GM19372 (cell line): ENCODE measurements at regions not wholly inside any gene's neighbourhood (a gene's known extent, or its start where the extent isn't known, plus 50 kb on each side); places are given as distances from the start of the nearest gene placed in this dataset.
"Not testable (repeated sequence)": the region's sequence is repeated elsewhere in the genome, so short reads cannot be mapped to it uniquely, and the experiment has no call there.

Source experiments
- ATAC-seq: cut with Tn5 transposase; IDR thresholded peaks from one replicate; pipeline ENCODE4 v1.9.1; 2021; ENCODE audit warnings: mild to moderate bottlenecking, low read depth, moderate library complexity; ENCODE audit not compliant: unreplicated experiment

DNA sequence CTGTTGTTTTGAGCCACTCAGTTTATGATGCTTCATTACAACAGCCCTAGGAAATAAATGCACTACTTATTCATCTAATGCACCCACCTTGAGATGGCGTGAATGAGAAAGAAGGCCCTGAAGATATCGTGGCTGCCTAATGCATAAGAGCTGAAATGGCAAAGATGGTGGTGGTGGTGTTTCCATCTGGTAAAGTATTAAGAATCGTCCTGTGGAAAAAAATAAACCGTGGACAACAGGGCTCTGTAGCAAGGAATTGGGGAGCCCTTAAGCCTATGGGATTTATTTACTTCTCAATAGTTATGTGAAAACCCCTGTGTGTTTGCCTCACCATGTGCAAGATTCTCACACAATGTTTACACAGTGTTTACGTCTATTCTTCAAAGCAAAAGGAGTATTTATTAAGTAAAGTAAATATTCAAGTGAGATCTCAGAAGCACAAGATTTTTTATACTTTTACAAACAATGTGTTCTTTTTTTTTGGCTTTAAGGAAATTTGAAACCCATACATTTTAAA is 1555.2 kb upstream of the FLRT2 start:
- ATAC-seq, result no peak

DNA sequence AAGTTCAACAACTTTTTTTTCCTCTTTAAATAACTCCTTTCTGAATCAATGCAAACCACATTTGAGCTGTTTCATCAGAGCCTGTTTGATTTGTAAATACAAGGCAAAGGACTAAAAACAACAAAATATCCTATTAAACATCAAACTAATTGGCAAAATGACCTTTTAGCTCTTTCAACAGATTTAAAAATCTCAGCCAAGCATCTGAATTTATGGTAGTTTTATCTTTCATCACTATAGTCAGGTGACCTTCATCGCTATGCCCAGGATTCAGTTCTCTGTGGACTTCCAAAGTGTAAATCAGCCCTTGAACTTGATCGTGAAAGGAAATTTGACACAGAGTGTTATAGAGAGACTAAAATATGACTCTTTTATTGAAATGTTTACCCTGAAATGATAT is 1554.5 kb upstream of the FLRT2 start:
- ATAC-seq, result no peak

DNA sequence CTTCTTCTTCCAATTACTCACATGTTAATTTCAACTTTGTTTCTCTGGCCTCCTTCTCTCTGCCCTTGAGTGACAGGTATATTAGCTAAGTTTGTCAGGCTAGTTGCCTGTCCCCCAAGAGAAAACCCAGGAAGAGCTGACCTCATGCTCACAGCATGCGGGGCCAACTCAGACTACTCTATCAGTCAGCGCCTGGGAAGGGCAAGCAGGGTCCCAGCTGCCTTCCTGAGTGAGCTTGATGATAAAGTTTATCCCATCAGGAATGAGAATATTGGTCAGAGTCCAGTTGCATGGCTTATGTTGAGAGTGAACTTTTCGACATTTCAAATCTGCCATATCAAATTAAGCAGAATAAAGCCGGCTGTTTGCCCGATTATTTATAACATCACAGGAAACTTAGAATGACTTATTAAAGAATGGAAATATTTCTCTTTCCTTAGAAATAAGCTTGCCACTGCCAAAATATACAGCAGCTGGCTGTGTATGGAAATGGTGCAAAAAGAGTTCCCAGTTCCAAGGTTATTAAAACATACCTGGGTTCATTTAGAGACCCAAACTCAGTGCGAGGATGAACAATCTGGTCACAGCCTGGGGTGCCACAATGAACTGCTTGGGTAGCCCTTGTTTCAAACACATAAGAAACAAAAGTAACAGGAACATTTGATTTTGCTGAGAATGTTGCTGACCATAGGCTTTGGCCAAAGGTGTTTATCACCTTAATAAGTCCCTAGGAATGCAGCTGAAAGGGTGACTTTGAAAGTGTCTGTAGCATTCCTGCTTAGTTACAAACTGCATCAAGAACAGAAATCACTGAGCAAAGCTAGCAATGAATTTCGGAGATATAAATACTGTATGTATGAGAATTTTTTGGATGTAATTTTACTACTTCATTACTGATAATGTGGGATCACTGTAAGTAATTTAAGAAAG is 1553.8 kb upstream of the FLRT2 start:
- ATAC-seq, result no peak

DNA sequence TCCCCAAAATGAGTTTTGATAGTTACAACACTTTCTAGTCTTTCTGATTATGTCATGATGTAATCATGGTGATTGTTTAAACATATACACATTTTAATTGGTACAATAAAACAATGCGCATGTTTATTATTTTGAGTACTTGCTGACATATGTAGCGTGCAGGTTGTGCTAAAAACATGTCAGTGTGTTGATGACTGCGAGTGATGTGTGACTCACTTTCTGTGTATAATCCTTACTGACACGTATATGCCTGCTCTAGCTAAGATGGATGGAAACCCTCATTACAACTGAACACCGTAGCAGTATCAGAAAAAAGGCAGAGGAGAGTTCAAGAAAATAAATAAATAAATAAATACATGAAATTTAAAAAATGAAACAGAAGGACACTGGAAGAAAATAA is 1552.4 kb upstream of the FLRT2 start:
- no peak for ATAC-seq

DNA sequence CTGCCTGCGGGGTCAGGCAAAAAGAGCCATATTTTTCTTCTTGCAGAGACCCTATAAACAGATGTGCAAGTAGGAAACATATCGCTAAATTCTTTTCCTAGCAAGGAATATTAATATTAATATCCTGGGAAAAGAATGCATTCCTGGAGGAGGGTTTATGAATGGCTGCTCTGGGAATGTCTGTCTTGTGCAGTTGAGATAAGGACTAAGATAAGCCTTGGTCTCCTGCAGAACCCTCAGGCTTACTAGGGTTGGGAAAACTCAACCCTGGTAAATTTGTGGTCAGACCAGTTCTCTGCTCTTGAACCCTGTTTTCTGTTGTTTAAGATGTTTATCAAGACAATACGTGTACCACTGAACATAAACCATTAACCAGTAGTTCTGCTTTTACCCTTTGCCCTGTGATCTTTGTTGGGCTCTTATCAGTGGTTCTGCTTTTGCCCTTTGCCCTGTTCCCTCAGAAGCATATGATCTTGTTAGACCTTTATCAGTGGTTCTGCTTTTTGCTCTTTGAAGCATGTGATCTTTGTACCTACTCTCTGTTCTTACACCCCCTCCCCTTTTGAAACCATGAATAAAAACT is 1548.2 kb upstream of the FLRT2 start:
- ATAC-seq, result not testable (repeated sequence)

DNA sequence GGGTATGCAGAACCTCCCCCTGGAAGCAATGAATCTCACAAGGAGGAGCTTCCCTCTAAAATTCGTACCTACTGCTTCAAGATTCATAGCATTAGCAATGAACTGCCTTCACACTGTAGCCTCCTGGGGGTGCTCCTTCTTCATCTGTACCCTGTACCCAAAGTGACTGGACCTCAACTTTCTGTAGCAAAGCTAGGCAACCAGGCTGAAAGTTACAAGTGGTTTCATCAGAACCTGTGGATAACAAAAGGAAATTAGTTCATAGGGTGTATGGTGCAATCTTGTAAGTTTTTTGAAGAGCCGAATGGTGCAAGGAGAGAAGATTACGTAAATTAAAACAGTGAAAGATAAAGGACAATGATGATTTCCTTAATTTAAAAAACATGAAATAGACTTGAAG is 1541.7 kb upstream of the FLRT2 start:
- no peak for ATAC-seq

DNA sequence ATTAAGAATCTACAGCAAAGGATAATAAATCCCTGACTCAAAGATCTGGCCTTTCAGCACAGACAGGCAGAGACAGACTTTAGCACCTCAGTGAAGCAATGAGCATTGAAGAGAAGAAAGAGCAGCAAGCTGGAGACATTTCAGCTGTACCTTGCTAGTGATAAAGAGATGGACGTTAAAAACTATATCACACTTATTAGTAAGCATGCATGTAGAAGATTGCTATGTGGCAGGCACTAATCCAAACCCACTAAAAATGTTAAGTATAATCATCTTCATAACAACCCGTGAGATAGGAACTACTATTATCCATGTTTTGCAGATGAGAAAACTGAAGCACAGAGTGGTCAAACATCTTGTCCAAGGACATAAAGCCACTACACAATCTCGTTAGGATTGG is 1538.3 kb upstream of the FLRT2 start:
- ATAC-seq, result no peak

DNA sequence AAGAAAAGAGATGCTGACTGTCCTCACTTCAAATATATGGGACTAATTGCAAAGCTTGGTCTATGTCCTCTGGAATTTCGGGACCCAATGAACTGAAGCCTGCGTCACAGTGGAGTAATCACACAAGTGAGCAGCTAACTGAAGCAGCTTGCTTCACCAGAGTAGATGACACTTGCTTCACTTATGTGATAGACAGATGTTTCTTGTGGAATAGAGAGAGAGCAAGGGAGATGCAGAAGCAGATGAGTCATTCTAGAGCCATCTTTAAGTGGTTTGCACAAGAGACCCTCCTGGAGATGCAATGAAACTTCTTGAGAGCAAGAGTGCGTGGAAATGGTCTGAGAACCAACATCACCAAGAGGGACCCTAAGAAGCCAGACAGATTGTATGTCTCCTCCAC is 1537.1 kb upstream of the FLRT2 start:
- ATAC-seq, result no peak

DNA sequence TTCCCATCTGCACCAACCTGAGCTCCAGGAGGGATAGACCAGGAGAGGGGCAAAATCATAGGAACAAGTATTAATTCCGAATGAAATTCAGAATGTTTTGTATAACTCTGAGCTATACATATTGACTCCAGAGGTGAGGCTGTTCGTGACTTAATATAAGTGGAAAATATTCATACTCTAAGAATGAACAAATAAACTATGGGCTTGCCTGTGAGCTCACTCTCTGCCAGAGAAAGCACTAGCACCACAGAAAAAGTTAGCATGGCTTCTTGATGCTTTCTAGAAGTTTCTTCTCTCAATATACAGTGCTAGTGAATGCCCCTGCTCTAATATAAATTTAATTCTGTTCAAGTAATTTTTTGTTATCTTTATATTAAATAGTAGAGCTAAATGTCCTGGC is 1536.4 kb upstream of the FLRT2 start:
- no peak for ATAC-seq

DNA sequence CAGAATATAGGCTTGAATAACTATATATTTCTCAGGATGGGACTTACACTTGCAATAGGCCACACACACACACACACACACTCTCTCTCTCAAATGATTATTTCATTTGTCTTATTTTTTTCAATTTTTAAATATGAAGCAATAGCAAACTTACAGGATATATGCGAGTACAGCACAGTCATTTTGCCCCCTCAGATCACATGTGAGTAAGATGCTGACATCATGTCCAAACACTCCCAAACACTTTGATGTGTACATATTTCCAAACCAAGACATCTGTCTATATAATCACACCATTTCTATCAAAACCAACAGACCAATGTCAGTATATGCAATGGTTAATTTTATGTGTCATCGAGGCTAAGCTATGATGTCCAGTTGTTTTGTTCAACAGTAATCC is 1535.9 kb upstream of the FLRT2 start:
- no peak for ATAC-seq

DNA sequence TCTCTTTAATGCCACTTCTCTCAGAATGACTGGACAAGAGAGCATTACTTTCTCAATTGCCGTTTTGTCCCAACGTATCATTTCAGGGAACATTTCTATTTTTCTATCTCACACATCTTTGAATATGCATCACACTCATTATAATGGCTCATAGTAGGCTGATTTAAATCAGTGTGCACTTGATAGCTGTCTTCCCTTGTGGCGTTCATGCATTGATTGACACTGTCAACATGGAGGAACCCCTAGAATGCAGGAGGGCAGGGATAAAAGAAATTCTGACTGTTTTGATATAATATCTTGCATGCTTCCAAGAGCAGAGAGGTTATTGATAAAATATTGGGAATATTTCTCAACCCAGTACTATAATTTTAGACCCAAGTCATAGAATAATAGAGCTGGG is 1528.9 kb upstream of the FLRT2 start:
- no peak for ATAC-seq

DNA sequence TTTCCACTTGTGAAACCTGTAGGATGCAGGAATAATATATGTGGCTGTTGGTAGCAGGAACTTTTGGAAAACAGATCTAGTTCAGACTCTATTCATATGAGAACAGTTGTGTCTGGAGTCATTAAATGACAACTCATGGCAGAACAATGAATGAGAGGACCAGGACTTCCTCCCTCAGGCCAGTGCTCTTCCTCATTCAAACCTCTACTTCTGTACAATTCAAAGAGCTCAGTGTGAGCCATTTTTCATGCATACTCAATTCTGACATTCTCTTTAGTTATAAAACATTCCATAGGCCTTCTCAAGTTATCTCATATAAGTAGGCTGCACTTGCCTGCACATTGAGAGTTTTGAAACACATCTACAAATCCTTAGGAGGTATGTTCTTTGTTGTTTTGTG is 1526.6 kb upstream of the FLRT2 start:
- no peak for ATAC-seq

DNA sequence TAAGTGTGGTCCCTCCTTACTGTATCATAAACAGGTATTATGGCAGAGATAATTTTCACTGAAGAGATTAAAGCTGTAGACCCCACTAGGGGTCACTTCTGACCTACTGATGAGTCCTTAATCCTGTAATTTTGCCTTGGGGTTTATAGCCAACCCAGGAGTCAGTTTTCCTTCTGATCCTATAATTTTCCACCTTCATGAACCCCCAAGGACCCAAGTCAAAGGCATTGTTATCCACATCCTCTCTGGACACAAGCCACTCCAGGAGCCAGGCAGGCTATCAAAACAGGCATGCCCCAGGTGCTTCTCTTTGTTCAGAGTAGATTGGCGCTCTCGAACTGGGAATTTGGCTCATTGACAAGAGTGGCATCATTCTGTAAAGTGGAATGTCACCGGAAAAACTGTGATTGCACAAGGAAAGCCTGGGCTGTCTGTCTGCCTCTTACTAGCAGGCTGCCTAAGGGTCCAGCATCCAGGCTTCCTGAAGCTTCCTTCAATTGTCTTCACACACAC is 1523.2 kb upstream of the FLRT2 start:
- no peak for ATAC-seq

DNA sequence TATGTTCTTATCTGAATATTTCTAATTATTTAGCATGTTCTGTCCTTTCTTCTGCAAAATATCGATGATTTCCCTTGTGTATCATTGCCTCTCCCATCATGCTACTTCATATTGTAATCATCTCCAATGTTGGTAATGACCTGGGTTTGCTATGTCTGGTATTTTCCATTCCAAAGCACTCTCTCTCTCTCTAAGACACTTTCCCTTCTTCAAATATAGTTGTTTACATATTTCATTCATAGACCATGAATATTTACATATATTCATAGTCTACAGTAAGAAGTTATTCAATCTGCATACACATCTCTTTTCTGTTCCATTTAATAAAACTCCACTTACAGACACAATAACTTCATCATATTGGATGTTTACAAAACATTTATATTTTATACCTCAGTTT is 1516.5 kb upstream of the FLRT2 start:
- no peak for ATAC-seq

DNA sequence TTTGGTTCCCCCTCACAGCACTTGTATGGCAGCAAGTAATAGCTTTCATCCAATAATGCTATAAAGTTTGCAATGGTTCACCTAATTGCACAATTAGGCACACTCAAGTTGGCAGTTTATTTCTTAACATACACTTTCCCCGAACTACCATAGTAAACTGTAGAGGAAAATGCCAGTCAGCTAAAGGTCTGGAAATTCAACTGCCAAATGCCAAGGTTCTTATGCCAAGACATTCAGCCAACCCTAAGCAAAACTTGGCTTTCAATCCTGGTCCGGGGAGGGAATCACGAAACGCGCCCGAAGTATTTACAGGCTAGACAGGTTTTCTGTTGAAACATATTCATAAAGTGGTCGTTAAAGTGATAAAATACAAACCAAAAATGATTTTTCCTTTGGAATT is 1512.4 kb upstream of the FLRT2 start:
- no peak for ATAC-seq

DNA sequence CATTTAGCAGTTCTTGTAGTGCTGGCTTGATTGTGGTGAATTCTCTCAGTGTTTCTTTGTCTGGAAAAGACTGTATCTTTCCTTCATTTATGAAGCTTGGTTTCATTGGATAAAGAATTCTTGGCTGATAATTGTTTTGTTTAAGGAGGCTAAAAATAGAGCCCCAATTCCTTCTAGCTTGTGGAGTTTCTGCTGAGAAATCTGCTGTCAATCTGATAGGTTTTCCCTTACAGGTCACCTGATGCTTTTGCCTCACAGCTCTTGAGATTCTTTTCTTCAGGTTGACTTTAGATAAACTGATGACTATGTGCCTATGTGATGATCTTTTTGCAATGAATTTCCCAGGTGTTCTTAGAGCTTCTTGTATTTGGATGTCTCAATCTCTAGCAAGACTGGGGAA is 1508.5 kb upstream of the FLRT2 start:
- no peak for ATAC-seq

DNA sequence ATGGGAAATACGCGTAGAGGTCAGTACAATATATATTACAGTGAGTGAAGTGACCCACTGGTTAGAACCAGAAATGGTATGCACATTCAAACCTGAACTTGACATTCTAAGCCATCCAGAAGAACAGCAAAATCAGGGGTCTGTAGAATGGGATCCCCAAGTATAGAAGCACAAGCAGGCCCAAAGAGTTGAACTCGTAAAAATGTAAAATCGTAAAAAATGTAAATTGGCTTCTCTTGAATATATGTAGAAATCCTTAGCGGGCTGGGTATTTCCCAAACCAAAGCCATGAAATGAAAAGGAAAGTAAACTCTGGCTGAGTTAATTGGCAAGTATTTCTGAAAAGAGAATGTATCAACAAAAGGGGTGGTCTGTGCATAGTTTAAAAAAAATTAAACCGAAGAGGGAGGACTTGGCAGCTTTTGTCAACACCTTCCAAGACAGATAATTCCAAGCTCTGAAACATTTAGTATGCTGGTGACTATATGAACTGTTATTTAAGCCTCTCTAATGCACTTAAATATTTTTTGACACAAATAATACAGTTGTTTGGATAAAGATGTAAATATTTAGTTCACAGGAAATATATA is 1505.6 kb upstream of the FLRT2 start:
- ATAC-seq, result no peak

DNA sequence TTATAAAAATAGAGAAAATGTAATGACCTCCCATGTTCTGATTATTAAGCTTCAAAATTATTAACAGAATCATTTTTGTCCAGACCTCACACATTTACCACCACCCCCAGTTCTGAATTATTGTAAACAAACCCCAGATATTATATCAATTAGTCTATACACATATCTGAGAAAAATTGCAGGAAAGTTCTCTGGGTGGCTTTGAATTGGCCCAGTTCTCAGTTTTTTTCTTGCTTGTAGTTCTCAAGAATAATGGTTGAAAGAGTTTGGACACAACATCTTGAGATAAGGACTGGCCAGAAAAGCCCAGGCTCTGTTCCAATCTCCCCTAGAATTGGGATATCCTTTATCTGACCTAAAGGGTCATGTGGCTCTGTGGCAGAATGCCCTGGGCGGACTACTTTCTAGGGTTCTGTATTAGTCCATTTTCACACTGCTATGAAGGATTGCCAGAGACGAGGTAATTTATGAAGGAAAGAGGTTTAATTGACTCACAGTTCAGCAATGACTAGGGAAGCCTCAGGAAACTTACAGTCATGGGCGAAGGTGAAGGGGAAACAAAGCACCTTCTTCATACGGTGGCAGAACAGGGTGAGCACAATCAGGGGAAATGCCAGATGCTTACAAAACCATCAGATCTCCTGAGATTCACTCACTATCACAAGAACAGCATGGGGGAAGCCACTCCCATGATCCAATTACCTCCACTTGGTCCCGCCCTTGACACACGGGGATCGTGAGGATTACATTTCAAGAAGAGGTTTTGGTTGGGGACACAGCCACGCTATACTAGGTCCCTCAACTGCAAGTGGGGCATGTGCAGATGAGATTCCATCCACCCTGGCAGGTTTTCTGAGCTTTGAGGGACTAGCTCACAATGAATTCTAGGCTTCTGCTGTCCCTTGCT is 1504.6 kb upstream of the FLRT2 start:
- no peak for ATAC-seq

DNA sequence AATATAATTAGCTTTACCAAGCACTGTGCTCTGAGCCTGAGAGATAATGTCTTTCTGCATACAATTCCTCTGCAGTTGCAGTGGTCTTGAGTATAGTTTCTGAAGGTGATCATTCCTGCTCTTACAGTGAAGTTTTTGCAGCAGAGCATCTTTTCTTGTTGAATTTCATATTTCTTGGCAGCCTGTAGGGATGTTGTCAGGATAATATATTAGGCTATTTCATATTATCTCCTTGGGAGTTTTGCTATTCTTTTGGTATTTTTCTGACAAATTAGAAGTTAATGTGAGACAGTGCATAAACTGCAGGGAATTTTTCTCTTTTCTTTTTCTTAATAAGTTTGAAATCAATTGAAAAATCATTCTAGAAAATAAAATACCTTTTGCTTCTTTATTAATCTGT is 1502.6 kb upstream of the FLRT2 start:
- ATAC-seq, result no peak

DNA sequence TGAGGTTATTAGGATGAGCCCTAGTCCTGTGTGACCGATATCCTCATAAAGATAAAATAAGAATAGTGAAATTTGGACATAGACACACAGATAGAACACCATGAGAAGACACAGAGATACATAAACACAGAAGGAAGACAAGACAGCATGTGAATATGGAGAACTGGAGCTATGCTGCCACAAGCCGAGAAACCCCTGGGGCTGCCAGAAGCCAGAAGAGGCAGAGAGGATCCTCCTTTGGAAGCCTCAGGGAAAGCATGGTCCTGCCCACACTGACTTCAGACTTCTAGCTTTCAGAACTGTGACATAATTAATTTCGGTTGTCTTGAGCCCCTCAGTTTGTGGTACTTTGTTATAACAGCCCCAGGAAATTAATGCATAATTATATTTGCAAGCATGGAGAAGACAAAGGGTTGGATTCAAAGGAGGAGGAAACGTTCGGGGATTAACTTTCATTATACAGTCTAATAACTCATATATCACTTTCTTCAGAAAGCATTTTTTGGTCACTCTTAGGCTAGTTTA is 1501.8 kb upstream of the FLRT2 start:
- ATAC-seq, result no peak
